Vagina (tissue), 2 donors: ENCODE measurements at regions not wholly inside any gene's neighbourhood (a gene's known extent, or its start where the extent isn't known, plus 50 kb on each side); places are given as distances from the start of the nearest gene placed in this dataset.

ENCODE experiments used
- POLR2A ChIP-seq, 2 donors: fragments of 450-650 bp; IDR thresholded peaks; one replicate each; pipeline ENCODE4 v1.6.1; 2017; ENCODE audit warnings: antibody characterized with exemption in 2 of 2, mild to moderate bottlenecking in 2 of 2, moderate library complexity in 2 of 2
- TF ChIP-seq, protein P1 (sequence below), 3 experiments: fragments of 450-650 bp in 2 of 3; fragments of 200-600 bp in 1 of 3; sonication (generic) in 1 of 3; IDR thresholded peaks; one replicate each; pipeline ENCODE4 v1.5.1; 2017 to 2019; ENCODE audit warnings: antibody characterized with exemption in 3 of 3, mild to moderate bottlenecking in 2 of 3, moderate library complexity in 2 of 3

DNA sequence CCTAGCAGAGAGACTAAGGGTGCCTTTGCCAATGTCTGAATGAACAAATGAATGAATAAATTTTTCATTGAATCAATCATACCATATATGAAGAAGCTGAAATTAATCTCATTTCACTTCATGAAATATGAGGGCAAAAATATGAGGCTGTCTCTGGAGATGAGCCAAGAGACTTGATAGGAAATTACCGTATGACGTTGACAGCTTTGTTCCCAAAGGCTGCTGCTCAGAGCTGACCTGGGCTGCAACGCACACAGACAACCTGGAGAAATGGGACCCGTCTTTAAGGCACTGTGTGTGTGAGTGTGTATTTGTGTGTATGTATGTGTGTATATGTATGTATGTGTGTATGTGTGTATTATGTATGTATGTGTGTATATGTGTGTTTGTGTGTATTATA, 226.1 kb downstream of the IRX2 start:
- TF ChIP-seq, protein P1, sequence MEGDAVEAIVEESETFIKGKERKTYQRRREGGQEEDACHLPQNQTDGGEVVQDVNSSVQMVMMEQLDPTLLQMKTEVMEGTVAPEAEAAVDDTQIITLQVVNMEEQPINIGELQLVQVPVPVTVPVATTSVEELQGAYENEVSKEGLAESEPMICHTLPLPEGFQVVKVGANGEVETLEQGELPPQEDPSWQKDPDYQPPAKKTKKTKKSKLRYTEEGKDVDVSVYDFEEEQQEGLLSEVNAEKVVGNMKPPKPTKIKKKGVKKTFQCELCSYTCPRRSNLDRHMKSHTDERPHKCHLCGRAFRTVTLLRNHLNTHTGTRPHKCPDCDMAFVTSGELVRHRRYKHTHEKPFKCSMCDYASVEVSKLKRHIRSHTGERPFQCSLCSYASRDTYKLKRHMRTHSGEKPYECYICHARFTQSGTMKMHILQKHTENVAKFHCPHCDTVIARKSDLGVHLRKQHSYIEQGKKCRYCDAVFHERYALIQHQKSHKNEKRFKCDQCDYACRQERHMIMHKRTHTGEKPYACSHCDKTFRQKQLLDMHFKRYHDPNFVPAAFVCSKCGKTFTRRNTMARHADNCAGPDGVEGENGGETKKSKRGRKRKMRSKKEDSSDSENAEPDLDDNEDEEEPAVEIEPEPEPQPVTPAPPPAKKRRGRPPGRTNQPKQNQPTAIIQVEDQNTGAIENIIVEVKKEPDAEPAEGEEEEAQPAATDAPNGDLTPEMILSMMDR (IDR thresholded peaks at IDR 0.05): no peak
- no peak for TF ChIP-seq POLR2A (IDR thresholded peaks at IDR 0.05)
